ENCODE measurements at regions not wholly inside any gene's neighbourhood (a gene's known extent, or its start where the extent isn't known, plus 50 kb on each side); places are given as distances from the start of the nearest gene placed in this dataset.
"Not testable (repeated sequence)": the region's sequence is repeated elsewhere in the genome, so short reads cannot be mapped to it uniquely, and the experiment has no call there.

DNA sequence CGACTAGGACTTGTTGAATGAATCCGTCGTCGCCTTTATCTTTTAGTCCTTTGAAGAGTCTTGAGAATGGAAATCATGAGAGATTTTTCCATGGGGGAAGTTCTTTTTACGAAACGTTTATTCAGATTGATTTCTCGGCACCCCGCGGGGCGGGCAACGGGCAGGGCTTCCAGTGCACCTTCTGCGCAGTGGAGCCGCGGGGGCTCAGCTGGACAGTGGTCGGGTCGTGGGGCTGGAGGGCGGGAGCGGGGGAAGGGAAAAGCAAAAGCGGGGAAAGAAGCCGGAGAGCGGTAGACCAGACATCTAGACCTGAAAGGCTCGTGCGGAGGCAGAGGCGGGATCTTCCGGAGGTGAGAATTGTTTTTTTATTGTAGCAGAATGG lies 103.0 kb downstream of the NBPF11 start:
- not testable (repeated sequence) for H3K36me3 Mint-ChIP-seq; H3K27me3 Mint-ChIP-seq (ENCODE audit: low read depth); H3K4me1 Mint-ChIP-seq; DNase-seq (ENCODE audit: low spot score in 2 of 2, unreplicated experiment in 2 of 2); H3K9me3 Mint-ChIP-seq
- Mint-ChIP-seq H3K4me3 (peak overlapping the region; percentile 79), H3K27ac (peak overlapping the region; percentile 47)

DNA sequence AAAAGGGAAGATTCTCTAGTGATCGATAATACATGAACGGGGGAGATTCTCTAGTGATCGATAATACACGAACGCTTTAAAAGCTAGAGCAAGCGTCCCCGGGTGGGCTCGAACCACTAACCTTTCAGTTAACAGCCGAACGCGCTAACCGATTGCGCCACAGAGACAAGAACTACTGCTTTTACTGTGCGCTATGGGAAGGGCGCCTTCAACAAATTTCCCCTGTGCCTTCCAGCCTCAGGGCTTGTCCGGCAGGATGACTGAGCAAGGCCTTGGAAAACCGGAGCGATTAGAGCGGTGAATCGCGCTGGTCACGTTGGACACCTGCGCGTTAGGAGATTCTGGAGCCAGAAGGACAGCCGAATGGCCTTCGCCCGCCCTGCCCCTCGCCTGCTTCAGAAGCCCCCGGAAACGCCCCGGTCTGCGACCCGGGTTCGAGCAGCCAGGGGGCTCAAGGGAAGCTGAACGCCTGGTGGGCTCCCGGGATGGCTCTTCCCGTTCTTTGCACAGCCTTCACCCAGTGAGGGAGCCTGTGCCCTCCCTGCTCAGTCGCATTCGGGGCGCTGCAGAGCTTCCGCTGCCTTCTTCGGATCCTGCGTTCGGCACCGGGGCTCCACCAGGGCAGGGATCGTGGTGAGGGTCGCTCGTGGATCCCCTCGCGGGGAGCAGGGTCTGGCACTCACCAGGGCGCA lies 103.5 kb downstream of the NBPF11 start:
- not testable (repeated sequence) for H3K27me3 Mint-ChIP-seq (ENCODE audit: low read depth); H3K4me1 Mint-ChIP-seq; H3K36me3 Mint-ChIP-seq; H3K9me3 Mint-ChIP-seq
- H3K4me3 Mint-ChIP-seq = peak overlapping the region; percentile 79
- DNase-seq (ENCODE audit: low spot score in 2 of 2, unreplicated experiment in 2 of 2) = peak in 1 of 2 experiments; percentile 52
- peak overlapping the region; percentile 77 for H3K27ac Mint-ChIP-seq

GRCh38 chr1:148045872-148046271 lies 106.2 kb downstream of the NBPF11 start:
- H3K9me3 Mint-ChIP-seq; H3K27ac Mint-ChIP-seq; DNase-seq (ENCODE audit: low spot score in 2 of 2, unreplicated experiment in 2 of 2); H3K4me1 Mint-ChIP-seq; H3K4me3 Mint-ChIP-seq; H3K27me3 Mint-ChIP-seq (ENCODE audit: low read depth); H3K36me3 Mint-ChIP-seq: not testable (repeated sequence)

GRCh38 chr1:148044495-148044894 lies 107.6 kb downstream of the NBPF11 start:
- H3K27me3 Mint-ChIP-seq (ENCODE audit: low read depth); H3K9me3 Mint-ChIP-seq; H3K27ac Mint-ChIP-seq; H3K4me1 Mint-ChIP-seq; H3K4me3 Mint-ChIP-seq; H3K36me3 Mint-ChIP-seq; DNase-seq (ENCODE audit: low spot score in 2 of 2, unreplicated experiment in 2 of 2): not testable (repeated sequence)
